Panc1 (cell line): ENCODE measurements at regions not wholly inside any gene's neighbourhood (a gene's known extent, or its start where the extent isn't known, plus 50 kb on each side); places are given as distances from the start of the nearest gene placed in this dataset.

Experiments used
- POLR2AphosphoS5 ChIP-seq: IDR thresholded peaks from 2 replicates; pipeline ENCODE4 v1.6.1; 2012; ENCODE audit warnings: mild to moderate bottlenecking, low read depth, low read length, moderate library complexity
- SIN3A ChIP-seq: IDR thresholded peaks from 2 replicates; pipeline ENCODE4 v1.6.1; 2012; ENCODE audit warnings: low read depth, mild to moderate bottlenecking, low read length, moderate library complexity, borderline replicate concordance; ENCODE audit not compliant: insufficient read depth
- TCF7L2 ChIP-seq: IDR thresholded peaks from 2 replicates; pipeline ENCODE4 v1.6.1; 2011; ENCODE audit warnings: mild to moderate bottlenecking, low read depth, low read length, inconsistent platforms
- TF ChIP-seq, protein P1 (sequence below): fragments of 450-650 bp; IDR thresholded peaks from 2 replicates; pipeline ENCODE4 v1.5.1; 2017; ENCODE audit warnings: mild to moderate bottlenecking
- TF ChIP-seq, protein P2 (sequence below), 2 experiments: IDR thresholded peaks; 2 replicates each; pipeline ENCODE4 v1.6.1; 2011 to 2012; ENCODE audit warnings: low read depth in 2 of 2, control low read depth in 1 of 2, low read length in 1 of 2, mild to moderate bottlenecking in 1 of 2, moderate library complexity in 1 of 2; ENCODE audit not compliant: insufficient read depth in 1 of 2

DNA sequence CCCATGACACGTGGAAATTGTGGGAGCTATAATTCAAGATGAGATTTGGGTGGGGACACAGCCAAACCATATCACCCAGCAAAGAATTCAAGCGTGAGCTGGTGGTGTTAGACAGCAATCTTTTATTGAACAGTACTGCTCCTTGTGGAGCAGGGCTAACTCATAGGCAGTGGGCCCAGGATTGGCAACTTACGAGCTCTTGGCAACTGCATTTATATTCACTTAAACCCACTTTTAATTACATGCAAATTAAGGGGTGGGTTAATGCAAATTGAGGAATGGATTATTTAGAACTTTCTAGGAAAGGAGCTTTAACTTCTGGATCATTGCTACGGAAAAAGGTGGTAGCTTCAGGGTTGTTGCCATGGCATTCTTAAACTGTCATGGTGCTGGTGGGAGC, 135.6 kb upstream of the KAZN start:
- TF ChIP-seq, protein P1, sequence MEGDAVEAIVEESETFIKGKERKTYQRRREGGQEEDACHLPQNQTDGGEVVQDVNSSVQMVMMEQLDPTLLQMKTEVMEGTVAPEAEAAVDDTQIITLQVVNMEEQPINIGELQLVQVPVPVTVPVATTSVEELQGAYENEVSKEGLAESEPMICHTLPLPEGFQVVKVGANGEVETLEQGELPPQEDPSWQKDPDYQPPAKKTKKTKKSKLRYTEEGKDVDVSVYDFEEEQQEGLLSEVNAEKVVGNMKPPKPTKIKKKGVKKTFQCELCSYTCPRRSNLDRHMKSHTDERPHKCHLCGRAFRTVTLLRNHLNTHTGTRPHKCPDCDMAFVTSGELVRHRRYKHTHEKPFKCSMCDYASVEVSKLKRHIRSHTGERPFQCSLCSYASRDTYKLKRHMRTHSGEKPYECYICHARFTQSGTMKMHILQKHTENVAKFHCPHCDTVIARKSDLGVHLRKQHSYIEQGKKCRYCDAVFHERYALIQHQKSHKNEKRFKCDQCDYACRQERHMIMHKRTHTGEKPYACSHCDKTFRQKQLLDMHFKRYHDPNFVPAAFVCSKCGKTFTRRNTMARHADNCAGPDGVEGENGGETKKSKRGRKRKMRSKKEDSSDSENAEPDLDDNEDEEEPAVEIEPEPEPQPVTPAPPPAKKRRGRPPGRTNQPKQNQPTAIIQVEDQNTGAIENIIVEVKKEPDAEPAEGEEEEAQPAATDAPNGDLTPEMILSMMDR = no peak
- TF ChIP-seq POLR2AphosphoS5 = no peak
- TF ChIP-seq, protein P2, sequence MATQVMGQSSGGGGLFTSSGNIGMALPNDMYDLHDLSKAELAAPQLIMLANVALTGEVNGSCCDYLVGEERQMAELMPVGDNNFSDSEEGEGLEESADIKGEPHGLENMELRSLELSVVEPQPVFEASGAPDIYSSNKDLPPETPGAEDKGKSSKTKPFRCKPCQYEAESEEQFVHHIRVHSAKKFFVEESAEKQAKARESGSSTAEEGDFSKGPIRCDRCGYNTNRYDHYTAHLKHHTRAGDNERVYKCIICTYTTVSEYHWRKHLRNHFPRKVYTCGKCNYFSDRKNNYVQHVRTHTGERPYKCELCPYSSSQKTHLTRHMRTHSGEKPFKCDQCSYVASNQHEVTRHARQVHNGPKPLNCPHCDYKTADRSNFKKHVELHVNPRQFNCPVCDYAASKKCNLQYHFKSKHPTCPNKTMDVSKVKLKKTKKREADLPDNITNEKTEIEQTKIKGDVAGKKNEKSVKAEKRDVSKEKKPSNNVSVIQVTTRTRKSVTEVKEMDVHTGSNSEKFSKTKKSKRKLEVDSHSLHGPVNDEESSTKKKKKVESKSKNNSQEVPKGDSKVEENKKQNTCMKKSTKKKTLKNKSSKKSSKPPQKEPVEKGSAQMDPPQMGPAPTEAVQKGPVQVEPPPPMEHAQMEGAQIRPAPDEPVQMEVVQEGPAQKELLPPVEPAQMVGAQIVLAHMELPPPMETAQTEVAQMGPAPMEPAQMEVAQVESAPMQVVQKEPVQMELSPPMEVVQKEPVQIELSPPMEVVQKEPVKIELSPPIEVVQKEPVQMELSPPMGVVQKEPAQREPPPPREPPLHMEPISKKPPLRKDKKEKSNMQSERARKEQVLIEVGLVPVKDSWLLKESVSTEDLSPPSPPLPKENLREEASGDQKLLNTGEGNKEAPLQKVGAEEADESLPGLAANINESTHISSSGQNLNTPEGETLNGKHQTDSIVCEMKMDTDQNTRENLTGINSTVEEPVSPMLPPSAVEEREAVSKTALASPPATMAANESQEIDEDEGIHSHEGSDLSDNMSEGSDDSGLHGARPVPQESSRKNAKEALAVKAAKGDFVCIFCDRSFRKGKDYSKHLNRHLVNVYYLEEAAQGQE (IDR thresholded peaks at IDR 0.05; ENCODE audit: insufficient read depth in 1 of 2, low read depth in 2 of 2, low read length in 1 of 2) = no peak
- no peak for TF ChIP-seq TCF7L2
- TF ChIP-seq SIN3A = no peak
